ENCODE measurements at regions not wholly inside any gene's neighbourhood (a gene's known extent, or its start where the extent isn't known, plus 50 kb on each side); places are given as distances from the start of the nearest gene placed in this dataset.
"Not testable (repeated sequence)": the region's sequence is repeated elsewhere in the genome, so short reads cannot be mapped to it uniquely, and the experiment has no call there.

DNA sequence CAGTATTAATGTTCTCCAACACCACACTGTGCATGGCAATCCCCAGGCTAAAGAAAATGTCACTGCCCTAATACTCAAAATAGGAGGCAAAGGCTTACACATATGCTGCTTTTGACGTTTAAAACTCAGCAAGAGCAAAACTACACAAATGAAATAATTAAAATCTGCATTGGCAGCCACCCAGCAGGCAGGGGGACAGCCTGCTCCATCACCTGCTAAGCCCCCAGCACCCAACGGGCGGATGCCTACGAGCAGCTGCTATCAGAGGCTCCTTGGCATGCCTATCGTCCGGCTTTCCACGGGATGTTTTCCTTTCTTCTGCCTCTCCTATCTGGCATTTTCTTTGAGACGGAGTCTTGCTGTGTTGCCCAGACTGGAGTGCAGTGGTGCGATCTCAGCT lies 337.5 kb downstream of the SOX9 start:
- DNase-seq: no peak

GRCh38 chr17:72460711-72461110 lies 339.9 kb downstream of the SOX9 start:
- DNase-seq: no peak

DNA sequence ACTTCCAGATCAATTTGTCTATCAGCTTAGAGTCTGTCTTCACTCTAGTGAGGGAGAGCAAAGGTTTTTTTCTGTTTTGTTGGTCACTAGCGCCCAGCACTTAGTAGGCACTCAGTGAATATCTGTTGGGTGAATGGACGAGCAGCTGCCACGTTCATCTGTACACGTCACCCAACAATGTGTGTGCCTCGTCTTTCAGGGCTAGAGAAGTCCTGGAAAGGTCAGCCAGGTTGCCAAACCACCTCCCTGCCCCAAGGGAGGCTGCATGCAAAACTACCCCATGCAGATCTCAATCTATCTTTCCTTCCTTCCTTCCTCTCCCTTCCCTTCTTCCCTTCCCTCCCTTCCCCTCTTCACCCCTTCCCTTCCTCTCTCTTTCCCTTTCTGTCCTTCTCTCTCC lies 340.9 kb downstream of the SOX9 start:
- no peak for DNase-seq

DNA sequence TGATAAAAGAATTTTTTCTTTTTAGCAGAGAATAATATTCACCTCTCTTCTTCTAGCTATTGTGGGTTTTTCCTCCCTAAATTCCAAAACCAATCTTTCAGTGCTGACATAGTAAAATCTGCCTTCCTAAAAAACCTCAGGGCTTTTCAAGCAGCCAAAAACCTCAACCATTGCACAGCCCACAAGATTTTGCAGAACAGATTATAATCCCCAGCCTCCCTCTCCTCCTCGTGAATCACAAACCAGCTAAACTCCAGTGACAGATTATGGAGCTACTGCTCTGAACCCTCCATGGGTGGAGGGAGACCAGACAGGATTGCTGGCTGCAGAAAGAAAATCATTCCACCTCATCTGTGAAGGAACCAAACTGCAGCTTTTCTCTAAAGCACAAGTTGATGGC lies 341.6 kb downstream of the SOX9 start:
- DNase-seq: no peak

DNA sequence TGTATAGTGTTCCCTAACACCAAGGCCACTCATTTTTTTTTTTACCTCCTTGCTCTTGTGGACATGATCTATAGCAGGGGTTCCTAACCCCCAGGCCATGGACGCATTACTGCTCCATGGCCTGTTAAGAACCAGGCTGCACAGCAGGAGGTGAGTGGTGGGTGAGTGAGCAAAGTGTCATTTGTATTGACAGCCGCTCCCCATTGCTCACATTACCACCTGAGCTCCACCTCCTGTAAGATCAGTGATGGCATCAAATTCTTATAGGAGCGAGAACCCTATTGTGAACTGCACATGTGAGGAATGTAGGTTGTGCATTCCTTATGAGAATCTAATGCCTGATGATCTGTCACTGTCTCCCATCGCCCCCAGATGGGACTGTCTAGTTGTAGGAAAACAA lies 342.0 kb downstream of the SOX9 start:
- no peak for DNase-seq

DNA sequence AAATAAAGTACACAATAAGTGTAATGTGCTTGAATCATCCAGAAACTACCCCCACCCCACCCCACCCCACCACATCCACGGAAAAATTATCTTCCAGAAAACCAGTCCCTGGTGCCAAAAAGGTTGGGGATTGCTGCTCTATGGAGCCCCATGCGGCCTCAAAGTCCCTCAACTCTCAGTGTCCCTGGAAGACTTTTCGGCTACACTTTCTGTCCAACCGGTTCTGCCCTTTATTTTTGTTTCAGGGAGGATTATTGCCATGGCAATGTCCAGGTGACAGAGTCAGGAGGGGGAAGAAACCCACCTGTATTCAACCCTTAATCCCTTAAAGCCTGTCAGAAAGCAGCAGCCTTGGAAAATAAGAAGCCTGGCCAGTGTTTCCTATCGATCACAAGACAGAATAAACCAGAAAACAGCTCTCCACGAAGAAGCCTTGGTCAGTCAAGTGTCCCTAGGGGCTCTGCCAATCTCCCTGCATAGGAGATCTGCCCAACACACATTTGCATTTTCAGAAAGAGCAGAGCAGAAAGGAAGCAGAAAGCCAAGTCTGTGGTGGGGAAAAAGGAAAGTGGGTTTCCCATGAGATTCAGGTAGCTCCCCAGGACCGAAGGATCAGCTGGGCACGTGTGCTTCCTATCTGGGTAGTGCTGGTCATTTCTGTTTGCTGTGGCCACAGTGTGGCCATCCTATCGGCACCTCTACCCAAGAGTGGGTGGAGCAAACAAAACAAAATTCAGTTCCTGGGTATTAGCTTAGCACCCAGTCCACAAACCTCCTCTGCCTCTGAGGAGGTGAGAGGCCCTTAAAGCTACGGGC lies 342.7 kb downstream of the SOX9 start:
- no peak for DNase-seq

GRCh38 chr17:72464221-72464620 lies 343.4 kb downstream of the SOX9 start:
- DNase-seq: not testable (repeated sequence)

GRCh38 chr17:72465191-72466024 lies 344.6 kb downstream of the SOX9 start:
- peak; percentile 79 to 94 for DNase-seq

- DNase-seq: peak; percentile 13 to 68
Observed at GRCh38 chr17:72466199-72466598, 345.4 kb downstream of the SOX9 start.

DNA sequence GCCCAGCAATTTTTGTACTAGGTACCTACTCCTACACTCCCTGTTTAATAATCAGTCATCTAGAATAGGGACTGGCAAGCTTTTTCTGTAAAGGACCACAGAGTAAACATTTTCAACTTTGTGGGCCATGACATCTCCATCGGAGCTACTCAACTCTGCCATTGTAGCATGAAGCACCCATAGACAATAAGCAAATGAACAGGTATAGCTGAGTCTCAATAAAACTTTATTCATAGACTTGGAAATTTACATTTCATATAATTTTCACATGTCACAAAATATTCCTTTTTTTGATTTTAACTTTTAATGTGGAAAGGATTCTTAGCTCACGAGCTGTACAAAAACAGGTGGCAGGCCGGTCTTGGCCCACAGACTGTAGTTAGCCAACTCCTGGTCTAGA lies 345.8 kb downstream of the SOX9 start:
- no peak for DNase-seq

DNA sequence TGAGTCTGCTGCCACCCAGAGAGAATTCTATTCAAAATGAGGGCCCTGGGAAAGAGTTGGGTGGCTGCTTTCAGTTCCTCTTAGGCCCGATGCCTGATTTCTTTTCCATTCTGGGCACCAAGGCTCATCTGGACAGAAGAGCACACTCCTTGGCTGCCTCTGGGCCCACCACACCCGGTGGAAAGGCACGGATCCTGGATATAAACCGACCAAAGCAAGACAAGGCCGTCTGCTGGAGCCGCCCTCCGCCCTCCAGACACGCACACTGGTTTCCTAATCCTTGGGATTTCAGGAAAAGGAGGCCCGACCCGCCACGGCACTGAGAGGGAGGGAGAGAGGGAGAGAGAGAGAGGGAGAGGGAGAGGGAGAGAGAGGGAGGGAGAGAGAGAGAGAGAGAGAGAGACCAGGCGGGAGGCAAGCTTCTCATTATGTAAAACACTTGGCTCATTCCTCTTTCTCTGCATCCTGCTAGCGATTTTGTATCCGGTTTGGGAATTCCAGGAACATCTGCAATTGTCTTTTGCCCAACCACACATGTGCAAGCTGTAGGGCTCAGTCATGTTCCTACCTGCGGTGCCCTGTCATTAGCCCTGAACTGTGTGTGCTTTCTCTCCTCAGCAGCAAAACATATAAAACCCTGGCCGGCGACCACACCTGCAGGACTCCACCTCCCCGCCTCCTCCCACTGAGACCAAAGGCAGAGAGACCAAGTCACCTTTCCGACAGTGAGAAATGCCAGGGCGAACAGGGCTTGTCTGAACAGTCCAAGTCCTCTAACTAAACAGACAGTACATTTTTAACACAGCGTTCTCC lies 347.2 kb downstream of the SOX9 start:
- no peak for DNase-seq

GRCh38 chr17:72468841-72469240 lies 348.0 kb downstream of the SOX9 start:
- DNase-seq: no peak

GRCh38 chr17:72470121-72470705 lies 349.4 kb downstream of the SOX9 start:
- DNase-seq: no peak

- DNase-seq: no peak
Observed at GRCh38 chr17:72470734-72471133, 349.9 kb downstream of the SOX9 start.

- no peak for DNase-seq
Observed at GRCh38 chr17:72471296-72471695, 350.5 kb downstream of the SOX9 start.

DNA sequence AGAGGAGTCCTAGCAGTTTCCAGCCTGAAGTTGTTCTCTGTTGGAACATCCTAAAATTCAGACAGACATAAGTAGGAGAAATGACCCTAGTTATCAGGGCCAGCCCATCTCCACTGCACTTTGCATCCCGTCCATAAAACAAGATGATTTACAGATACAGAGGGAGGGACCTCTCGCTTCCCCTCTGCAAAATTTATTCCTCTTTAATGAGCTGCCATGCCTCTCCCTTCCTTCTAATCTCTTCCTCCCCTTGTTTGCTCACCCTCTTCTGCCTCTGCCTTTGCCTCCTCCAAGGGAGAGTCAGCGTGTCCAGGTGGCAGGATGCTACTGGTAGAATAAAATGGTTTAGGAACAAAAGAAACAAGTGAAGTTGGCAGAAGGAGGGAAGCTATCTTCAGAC lies 351.3 kb downstream of the SOX9 start:
- no peak for DNase-seq

- not testable (repeated sequence) for DNase-seq
Observed at GRCh38 chr17:72472853-72473390, 352.1 kb downstream of the SOX9 start.

GRCh38 chr17:72474243-72474642 lies 353.4 kb downstream of the SOX9 start:
- DNase-seq: no peak

DNA sequence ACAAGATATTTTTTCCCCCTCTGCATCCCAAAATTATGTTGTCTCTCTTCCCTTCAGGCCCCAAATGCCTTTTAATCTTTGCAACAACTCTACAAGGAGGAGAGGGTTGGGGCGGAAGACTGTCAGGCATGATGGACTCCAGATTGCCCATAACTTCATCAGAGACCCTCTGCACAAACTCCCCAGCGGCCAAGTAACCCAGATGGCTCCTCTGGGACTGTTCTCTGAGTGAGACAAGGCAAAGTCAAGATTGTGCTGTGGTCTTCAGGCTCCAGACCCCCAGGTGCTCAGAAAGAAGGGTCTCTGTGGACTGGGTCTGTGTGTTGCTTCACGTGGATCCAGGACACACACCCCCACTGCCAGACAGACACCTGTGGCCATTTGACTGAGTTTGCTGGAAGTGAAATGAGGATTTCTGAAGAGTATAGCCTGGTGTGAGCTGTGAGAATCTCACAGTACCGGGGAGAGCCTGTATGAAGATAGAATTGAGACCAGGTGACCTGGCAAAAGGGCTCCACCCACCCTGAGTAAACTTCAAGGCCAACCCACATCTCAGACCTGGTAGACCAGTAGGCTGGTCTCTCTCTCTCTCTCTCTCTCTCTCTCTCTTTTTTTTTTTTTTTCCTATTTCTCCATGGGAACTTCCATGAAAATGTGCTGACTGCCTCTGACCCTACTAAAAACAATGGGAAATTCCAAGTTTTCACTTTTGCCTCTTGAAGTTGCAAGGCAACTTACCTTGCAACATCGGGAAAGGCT lies 354.1 kb downstream of the SOX9 start:
- DNase-seq: no peak

DNA sequence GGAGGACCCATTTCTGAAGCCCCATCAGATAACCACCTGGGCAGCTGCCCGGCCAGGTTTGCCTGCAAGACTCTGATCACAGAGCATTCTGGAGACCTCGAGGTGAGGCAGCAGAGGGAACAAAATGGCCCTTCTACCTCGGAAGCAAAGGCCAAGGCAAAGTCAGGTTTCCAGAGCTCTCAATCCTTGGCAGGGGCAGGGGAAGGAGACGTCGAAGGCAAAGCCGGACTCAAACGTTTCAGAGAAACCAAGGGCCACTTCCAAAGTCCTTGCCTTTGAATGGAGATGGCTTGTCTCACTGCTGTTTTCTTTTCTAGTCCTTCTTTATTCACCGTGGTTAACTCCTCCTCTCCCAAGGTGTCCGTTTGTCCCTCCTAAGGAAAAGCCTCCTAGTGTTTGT lies 355.3 kb downstream of the SOX9 start:
- DNase-seq: no peak

DNA sequence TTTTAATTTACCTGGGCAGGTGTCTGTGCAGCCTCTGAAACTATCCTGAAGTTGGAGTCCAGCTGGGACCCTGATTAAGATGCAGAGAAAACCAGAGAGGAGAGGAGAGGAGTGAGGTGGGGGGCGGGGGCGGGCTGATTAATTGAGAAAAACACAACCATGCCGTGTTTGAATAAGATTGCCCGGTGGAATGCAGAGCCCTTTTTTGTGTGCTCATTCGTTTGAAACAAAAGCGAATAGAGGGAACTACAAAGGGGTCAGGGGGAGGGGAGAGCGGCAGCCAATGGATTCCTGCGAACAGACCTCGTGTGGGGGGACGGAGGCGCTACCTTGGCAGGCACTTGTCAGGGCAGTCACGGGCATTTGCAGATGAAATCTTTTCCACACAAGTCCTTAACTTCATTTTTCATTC lies 355.8 kb downstream of the SOX9 start:
- DNase-seq: no peak

- no peak for DNase-seq
Observed at GRCh38 chr17:72477491-72477890, 356.7 kb downstream of the SOX9 start.

Measured in SW 1271 (cell line).